Right lung (tissue), 2 donors: ENCODE measurements at regions not wholly inside any gene's neighbourhood (a gene's known extent, or its start where the extent isn't known, plus 50 kb on each side); places are given as distances from the start of the nearest gene placed in this dataset.

ENCODE experiments used
- DNase-seq, 2 donors: peaks; one replicate each; pipeline ENCODE4 v3.0.0-alpha.2; 2013

GRCh38 chr6:67391955-67392354, 1243.1 kb upstream of the ADGRB3 start:
- DNase-seq = no peak

GRCh38 chr6:67369679-67370078, 1265.4 kb upstream of the ADGRB3 start:
- DNase-seq = no peak

GRCh38 chr6:67362976-67363375, 1272.1 kb upstream of the ADGRB3 start:
- DNase-seq = no peak

- no peak for DNase-seq
These were observed 1273.8 kb upstream of the ADGRB3 start for GRCh38 chr6:67361264-67361663.

GRCh38 chr6:67358241-67358640, 1276.8 kb upstream of the ADGRB3 start:
- DNase-seq = no peak

- no peak for DNase-seq
These were observed 1281.2 kb upstream of the ADGRB3 start for GRCh38 chr6:67353861-67354260.

- DNase-seq = no peak
These were observed 1282.4 kb upstream of the ADGRB3 start for GRCh38 chr6:67352717-67353116.

GRCh38 chr6:67350729-67351128, 1284.4 kb upstream of the ADGRB3 start:
- DNase-seq = no peak

- DNase-seq = no peak
These were observed 1289.1 kb upstream of the ADGRB3 start for GRCh38 chr6:67345946-67346345.

- no peak for DNase-seq
These were observed 1299.1 kb upstream of the ADGRB3 start for GRCh38 chr6:67336014-67336413.

- peak in 1 of 2 donors; percentile 1 for DNase-seq
These were observed 1303.8 kb upstream of the ADGRB3 start for GRCh38 chr6:67331304-67331703.

GRCh38 chr6:67328269-67328668, 1306.8 kb upstream of the ADGRB3 start:
- no peak for DNase-seq

GRCh38 chr6:67300430-67301040, 1334.5 kb upstream of the ADGRB3 start:
- no peak for DNase-seq

- no peak for DNase-seq
These were observed 1342.9 kb upstream of the ADGRB3 start for GRCh38 chr6:67292169-67292568.

GRCh38 chr6:67287566-67287965, 1347.5 kb upstream of the ADGRB3 start:
- DNase-seq = no peak

GRCh38 chr6:67285770-67286495, 1349.1 kb upstream of the ADGRB3 start:
- DNase-seq = no peak

GRCh38 chr6:67277312-67277711, 1357.8 kb upstream of the ADGRB3 start:
- no peak for DNase-seq

GRCh38 chr6:67265996-67266921, 1368.8 kb upstream of the ADGRB3 start:
- no peak for DNase-seq

GRCh38 chr6:67252663-67253062, 1382.4 kb upstream of the ADGRB3 start:
- DNase-seq = no peak

- no peak for DNase-seq
These were observed 1387.0 kb upstream of the ADGRB3 start for GRCh38 chr6:67248077-67248476.

- no peak for DNase-seq
These were observed 1391.0 kb upstream of the ADGRB3 start for GRCh38 chr6:67244037-67244436.

GRCh38 chr6:67237277-67237676, 1397.8 kb upstream of the ADGRB3 start:
- DNase-seq = no peak

GRCh38 chr6:67231092-67231491, 1404.0 kb upstream of the ADGRB3 start:
- DNase-seq = no peak
